Memory B cell (primary cell): ENCODE measurements at regions not wholly inside any gene's neighbourhood (a gene's known extent, or its start where the extent isn't known, plus 50 kb on each side); places are given as distances from the start of the nearest gene placed in this dataset.
"Not testable (repeated sequence)": the region's sequence is repeated elsewhere in the genome, so short reads cannot be mapped to it uniquely, and the experiment has no call there.

Experiments used
- ATAC-seq: fragments of 150-1000 bp; cut with Tn5 transposase; 2 replicates; pipeline ENCODE4 v1.10.0; 2021; ENCODE audit warnings: low read depth, mild to moderate bottlenecking, moderate library complexity
- DNase-seq, 2 donors: peaks; one replicate each; pipeline ENCODE4 v3.0.0; 2022; ENCODE audit warnings: low spot score in 2 of 2
- H3K27ac Mint-ChIP-seq: one replicate; pipeline ENCODE4 v1.8.0; 2022; ENCODE audit warnings: mild to moderate bottlenecking, moderate library complexity, mixed read lengths
- H3K27me3 Mint-ChIP-seq: one replicate; pipeline ENCODE4 v1.8.0; 2022; ENCODE audit warnings: mixed read lengths
- H3K36me3 Mint-ChIP-seq: one replicate; pipeline ENCODE4 v1.8.0; 2022; ENCODE audit warnings: mild to moderate bottlenecking, mixed read lengths
- H3K4me1 Mint-ChIP-seq: one replicate; pipeline ENCODE4 v1.8.0; 2022; ENCODE audit warnings: mixed read lengths
- H3K4me3 Mint-ChIP-seq: one replicate; pipeline ENCODE4 v1.8.0; 2022; ENCODE audit warnings: mild to moderate bottlenecking, moderate library complexity, mixed read lengths
- H3K9me3 Mint-ChIP-seq: one replicate; pipeline ENCODE4 v1.8.0; 2022; ENCODE audit warnings: mixed read lengths

DNA sequence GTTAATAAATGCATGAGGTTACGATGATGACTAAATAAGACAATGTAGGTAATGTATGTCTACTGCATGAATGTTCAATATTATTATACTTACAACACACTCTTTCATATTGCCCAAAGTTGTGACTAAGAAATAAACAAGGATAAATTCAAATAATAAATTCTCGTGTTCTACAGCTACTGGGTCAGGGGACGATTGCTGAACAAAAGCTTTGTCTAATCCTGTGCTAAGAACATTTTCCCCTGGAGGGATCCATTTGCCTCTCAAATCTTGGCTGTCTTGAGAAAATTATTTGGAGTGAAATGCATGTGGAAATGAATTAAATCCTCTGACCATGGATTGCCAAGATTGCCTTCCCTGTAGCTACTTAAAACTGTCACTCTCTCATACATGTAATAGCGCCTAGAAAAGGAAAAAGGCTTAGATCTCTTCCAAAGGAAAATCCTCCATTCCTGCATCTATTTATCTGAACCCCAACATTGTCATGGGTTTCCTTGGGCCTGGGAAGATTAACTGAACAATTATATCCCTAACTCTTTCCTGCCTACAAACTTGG lies 893.8 kb upstream of the ACO1 start:
- H3K27ac Mint-ChIP-seq = no peak overlapping the region
- no peaks in the 10 kb centered on the region for H3K27me3 Mint-ChIP-seq
- DNase-seq (no peak), ATAC-seq (no peak)
- H3K4me3 Mint-ChIP-seq = no peak overlapping the region
- H3K9me3 Mint-ChIP-seq = peaks cover under 1% of the 10 kb centered on the region
- H3K36me3 Mint-ChIP-seq = no peaks in the 10 kb centered on the region
- no peaks in the 10 kb centered on the region for H3K4me1 Mint-ChIP-seq

DNA sequence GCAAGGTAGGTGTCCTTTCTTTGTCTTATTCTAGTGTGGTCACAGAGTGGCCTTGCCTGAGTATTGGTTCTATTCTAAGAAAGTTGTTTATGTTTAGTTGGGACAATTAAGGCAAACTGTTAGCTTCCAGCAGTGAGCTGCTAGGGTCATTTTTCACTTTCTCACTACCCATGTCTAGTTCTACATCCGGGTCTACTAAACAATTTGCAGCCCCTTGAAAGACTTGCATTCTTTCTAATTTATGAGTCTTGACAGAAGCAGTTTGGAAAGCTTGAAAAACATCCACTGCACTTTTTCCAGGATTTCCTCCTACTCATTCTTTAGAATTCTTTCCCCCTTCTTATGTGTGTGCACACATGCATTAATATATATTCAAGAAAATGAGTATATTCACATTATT lies 892.2 kb upstream of the ACO1 start:
- H3K4me1 Mint-ChIP-seq = no peaks in the 10 kb centered on the region
- peaks cover 10% of the 10 kb centered on the region for H3K9me3 Mint-ChIP-seq
- H3K36me3 Mint-ChIP-seq = no peaks in the 10 kb centered on the region
- H3K27ac Mint-ChIP-seq = no peak overlapping the region
- no peak overlapping the region for H3K4me3 Mint-ChIP-seq
- ATAC-seq (no peak), DNase-seq (no peak)
- no peaks in the 10 kb centered on the region for H3K27me3 Mint-ChIP-seq

DNA sequence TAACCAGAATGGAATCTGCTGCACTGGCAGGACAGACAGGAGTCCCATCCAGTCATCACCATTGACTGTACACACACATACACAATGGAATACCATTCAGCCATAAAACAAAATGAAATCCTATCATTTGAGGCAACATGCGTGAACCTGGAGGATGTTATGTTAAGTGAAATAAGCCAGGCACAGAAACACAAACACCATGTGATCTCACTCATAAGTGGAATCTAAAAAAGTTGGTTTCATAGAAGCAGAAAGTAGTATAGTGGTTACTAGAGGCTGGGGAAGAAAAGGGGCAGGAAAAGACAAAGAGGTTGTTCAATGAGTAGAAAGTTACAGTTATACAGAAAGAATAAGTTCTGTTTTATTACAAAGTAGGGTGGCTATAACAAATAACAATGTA lies 884.0 kb upstream of the ACO1 start:
- Mint-ChIP-seq H3K4me1 (no peaks in the 10 kb centered on the region), H3K4me3 (no peak overlapping the region), H3K27me3 (no peaks in the 10 kb centered on the region), H3K36me3 (no peaks in the 10 kb centered on the region), H3K9me3 (peaks cover 13% of the 10 kb centered on the region), H3K27ac (no peak overlapping the region)
- DNase-seq (no peak), ATAC-seq (no peak)

DNA sequence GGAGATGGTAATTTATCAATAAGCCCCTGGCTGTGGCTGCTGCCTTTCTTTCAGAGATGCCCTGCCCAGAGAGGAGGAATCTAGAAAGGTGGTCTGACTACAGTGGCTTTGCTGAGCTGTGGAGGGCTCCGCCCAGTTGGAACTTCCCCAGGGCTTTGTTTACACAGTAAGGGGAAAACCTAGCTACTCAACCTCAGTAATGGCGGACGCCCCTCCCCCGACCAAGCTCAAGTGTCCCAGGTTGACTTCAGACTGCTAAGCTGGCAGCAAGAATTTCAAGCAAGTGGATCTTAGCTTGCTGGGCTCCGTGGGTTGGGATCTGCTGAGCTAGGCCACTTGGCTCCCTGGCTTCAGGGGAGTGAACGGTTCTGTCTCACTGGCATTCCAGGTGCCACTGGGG lies 865.4 kb upstream of the ACO1 start:
- Mint-ChIP-seq H3K4me1 (peaks cover 13% of the 10 kb centered on the region), H3K9me3 (peaks cover 6% of the 10 kb centered on the region), H3K4me3 (no peak overlapping the region), H3K27ac (no peak overlapping the region), H3K36me3 (peaks cover 7% of the 10 kb centered on the region), H3K27me3 (no peaks in the 10 kb centered on the region)
- peak; percentile 11 to 22 for DNase-seq
- ATAC-seq = peak; percentile 89

DNA sequence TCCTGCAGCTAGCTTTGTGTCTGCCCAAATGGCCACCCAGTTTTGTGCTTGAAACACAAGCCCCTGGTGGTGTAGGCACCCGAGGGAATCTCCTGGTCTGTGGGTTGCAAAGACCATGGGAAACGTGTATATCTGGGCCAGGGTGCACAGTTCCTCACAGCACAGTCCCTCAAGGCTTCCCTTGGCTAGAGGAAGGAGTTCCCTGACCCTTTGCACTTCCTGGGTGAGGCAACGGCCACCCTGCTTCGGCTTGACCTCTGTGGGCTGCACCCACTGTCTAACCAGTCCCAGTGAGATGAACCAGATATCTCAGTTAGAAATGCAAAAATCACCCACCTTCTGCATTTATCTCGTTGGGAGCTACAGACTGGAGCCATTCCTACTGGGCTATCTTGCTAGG lies 865.0 kb upstream of the ACO1 start:
- H3K9me3 Mint-ChIP-seq = peaks cover 6% of the 10 kb centered on the region
- no peak for DNase-seq

DNA sequence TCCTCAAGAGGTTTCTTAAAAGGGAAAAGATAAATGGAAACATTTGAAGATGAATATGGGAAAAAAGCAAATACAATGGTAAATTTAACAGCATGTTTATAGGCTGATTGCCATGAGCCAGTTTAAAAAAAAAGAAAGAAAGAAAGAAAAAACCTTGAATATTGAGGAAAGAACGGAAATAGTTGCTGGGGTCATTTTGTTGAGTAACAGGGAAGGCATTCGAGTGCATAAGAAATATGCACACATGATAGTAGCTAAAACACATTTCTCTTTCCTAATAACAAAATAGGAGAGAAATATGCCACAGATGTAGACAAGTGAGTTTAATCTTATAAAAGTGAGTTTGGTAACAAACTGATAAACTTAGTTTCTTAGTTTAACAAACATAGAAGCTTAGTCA lies 864.6 kb upstream of the ACO1 start:
- no peak for DNase-seq

More for the DNA sequence above, 865.0 kb upstream of the ACO1 start:
- ATAC-seq = no peak
- H3K36me3 Mint-ChIP-seq = peaks cover 7% of the 10 kb centered on the region
- no peak overlapping the region for H3K27ac Mint-ChIP-seq
- no peaks in the 10 kb centered on the region for H3K27me3 Mint-ChIP-seq
- H3K4me3 Mint-ChIP-seq = no peak overlapping the region
- peaks cover 13% of the 10 kb centered on the region for H3K4me1 Mint-ChIP-seq

DNA sequence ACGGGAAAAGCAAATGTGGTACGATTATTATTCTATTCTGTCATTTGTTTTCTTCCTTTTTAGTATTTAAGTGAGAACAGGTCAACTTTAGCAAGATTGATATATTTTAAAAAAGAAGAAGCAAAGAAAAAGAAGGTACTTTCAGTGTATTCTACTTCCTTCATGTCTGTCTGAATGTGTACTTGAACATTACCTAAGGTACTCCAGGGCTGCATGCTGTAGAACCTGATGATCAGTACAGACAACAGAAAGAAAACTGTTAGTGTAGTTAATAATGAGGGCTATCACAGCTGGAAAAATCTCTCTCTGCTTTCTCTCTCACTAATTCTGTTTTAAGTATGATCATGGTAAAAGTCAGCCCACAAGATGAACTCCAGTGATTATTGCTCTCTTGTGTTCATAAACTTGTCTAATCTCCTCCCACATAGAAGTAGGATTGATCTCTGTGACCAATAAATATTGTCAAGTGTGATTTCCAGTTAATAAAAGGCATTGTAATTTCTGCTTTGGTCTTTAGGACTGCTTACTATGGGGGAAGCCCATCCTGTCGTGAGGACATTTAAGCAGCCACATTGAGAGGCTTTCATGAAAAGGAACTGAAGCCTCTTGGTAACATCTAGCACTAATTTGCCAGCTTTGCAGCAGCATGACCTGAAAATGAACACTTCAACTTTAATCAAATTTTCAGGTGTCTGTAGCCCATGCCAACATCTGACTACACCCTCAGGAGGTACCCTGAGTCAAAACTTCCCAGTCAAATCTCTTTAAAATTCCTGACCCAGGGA lies 864.0 kb upstream of the ACO1 start:
- H3K27ac Mint-ChIP-seq = no peak overlapping the region
- ATAC-seq = no peak

More for the DNA sequence above, 864.6 kb upstream of the ACO1 start:
- Mint-ChIP-seq H3K4me3 (peak overlapping the region; percentile 0), H3K27me3 (no peaks in the 10 kb centered on the region), H3K27ac (no peak overlapping the region), H3K9me3 (peaks cover 6% of the 10 kb centered on the region), H3K36me3 (peaks cover 7% of the 10 kb centered on the region), H3K4me1 (peaks cover 13% of the 10 kb centered on the region)
- ATAC-seq = no peak

DNA sequence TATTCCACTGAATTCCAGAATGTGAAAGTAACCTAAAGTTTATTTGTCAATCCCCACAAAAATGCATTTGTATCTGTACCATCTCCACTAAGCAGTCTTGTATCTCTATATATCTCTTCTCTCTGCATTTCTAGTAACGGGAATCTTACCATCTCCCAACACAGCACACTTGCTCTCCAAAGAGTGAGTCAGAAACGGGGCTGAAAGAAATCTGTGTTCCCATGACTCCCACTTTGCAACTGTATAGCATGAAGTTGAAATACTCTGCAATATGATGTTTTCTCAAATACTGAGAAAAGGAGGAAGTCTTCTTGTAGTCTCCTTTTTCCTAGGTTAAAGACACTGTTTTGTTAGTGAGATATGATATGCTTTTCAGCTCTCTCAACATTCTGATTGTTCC lies 848.8 kb upstream of the ACO1 start:
- no peak for DNase-seq
- H3K36me3 Mint-ChIP-seq = no peaks in the 10 kb centered on the region
- H3K27me3 Mint-ChIP-seq = no peaks in the 10 kb centered on the region
- H3K27ac Mint-ChIP-seq = no peak overlapping the region
- no peak overlapping the region for H3K4me3 Mint-ChIP-seq
- H3K9me3 Mint-ChIP-seq = no peaks in the 10 kb centered on the region
- no peak for ATAC-seq
- no peaks in the 10 kb centered on the region for H3K4me1 Mint-ChIP-seq

More for the DNA sequence above, 864.0 kb upstream of the ACO1 start:
- Mint-ChIP-seq H3K27me3 (no peaks in the 10 kb centered on the region), H3K4me3 (peak overlapping the region; percentile 0), H3K4me1 (peaks cover 13% of the 10 kb centered on the region), H3K9me3 (peaks cover 4% of the 10 kb centered on the region), H3K36me3 (peaks cover 7% of the 10 kb centered on the region)
- no peak for DNase-seq

DNA sequence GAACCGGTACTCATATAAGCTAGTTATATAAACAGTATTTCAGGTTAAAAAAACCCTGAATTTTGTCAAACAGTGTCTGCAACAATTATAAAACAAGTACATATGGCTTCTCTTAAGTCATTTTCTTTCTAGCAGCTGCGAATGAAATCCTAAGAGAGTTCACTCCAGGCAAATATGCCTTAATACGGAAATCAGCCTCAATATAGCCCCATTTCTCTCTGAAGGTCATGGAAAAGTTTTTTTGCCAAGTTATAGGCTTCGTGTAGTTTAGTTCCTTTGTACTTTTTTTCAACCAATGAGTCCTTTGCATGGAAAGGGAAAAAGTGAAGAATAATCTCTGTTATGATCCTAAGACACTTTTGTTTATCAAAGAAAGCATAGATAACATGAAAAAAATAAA lies 848.0 kb upstream of the ACO1 start:
- no peaks in the 10 kb centered on the region for H3K36me3 Mint-ChIP-seq
- no peaks in the 10 kb centered on the region for H3K4me1 Mint-ChIP-seq
- DNase-seq = no peak
- no peak for ATAC-seq
- H3K27ac Mint-ChIP-seq = no peak overlapping the region
- no peak overlapping the region for H3K4me3 Mint-ChIP-seq
- H3K27me3 Mint-ChIP-seq = no peaks in the 10 kb centered on the region
- no peaks in the 10 kb centered on the region for H3K9me3 Mint-ChIP-seq

DNA sequence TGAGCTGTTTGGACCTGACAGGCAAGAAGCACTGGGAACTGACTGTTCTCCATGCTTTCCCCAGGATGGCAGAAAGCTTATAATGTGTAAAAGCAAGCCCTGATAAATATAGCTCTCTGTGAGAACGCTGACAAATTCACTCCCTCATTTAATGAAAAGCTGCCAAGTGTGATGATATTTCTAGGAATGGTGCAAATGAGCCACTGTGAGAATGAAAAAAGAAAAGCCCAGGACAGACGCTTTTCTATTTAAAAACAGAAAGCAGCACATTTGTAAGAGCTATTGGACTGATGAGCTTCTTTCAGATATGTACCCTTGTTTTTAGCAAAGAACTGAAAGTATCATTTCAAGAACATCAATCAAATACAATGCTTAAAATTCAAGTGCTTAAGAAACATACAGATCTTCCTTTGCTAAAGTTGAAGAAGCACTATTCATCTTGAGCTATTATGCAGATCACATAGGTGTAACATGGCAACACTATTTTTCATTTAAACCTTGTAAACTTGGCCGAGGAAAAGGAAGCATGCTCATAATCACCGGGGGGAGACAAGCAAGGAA lies 842.6 kb upstream of the ACO1 start:
- Mint-ChIP-seq H3K27me3 (no peaks in the 10 kb centered on the region), H3K4me1 (peaks cover 2% of the 10 kb centered on the region), H3K27ac (no peak overlapping the region), H3K9me3 (no peaks in the 10 kb centered on the region), H3K36me3 (no peaks in the 10 kb centered on the region), H3K4me3 (no peak overlapping the region)
- ATAC-seq (no peak), DNase-seq (no peak)

DNA sequence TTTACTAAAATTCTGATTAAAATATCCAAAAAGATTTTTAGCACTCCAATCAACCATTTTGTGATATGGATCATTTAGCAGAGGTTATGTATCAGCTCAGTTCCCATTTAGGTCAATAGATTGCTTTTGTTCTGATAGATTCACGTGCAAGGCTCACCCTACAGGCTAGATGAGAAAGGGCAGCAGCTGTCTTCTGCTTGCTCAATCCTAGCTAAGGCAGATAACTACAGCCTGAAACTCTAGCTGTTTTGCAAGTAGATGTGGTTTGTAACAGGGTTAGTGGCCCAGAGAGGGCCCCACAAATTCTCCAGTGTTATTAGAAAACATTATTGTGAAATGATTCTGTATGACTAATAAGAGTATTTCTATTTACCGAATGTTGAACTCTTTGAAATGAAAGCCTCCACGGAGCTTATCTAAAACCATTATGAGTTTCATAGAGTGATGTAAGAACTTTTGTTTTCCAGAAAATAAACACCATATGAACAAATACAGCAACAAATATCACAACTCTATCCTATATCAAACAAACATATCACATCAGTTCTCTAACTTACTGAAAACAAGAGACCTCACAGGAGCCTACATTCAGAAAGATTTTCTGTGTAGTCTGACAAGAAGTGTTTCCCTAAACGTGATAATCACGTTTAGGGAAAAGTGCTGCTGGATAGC lies 841.9 kb upstream of the ACO1 start:
- Mint-ChIP-seq H3K36me3 (no peaks in the 10 kb centered on the region), H3K27ac (no peak overlapping the region), H3K4me3 (no peak overlapping the region), H3K27me3 (no peaks in the 10 kb centered on the region), H3K4me1 (peaks cover 2% of the 10 kb centered on the region), H3K9me3 (no peaks in the 10 kb centered on the region)
- ATAC-seq = peak; percentile 79
- DNase-seq = peak in 1 of 2 donors; percentile 4

DNA sequence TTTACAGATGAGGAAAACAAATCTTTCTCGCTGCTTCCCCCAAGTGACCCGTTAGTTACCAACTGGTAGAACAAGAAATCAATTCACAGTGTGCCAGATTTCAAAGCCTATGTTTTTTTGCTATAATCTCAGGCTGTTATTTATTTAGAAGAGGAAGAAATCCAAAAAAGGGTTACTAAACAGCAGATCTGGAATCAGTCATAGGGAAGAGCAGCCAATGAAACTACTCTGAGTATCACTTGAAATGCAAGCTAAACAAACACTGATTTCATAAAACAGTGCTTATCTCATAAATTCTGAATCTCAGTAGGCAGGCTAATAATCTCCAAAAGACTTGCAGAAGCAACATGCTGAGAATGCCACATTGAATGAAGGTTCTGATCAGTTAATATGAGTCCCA lies 829.5 kb upstream of the ACO1 start:
- DNase-seq (no peak), ATAC-seq (no peak)
- Mint-ChIP-seq H3K36me3 (no peaks in the 10 kb centered on the region), H3K27ac (no peak overlapping the region), H3K27me3 (no peaks in the 10 kb centered on the region), H3K4me1 (no peaks in the 10 kb centered on the region), H3K9me3 (no peaks in the 10 kb centered on the region), H3K4me3 (no peak overlapping the region)

DNA sequence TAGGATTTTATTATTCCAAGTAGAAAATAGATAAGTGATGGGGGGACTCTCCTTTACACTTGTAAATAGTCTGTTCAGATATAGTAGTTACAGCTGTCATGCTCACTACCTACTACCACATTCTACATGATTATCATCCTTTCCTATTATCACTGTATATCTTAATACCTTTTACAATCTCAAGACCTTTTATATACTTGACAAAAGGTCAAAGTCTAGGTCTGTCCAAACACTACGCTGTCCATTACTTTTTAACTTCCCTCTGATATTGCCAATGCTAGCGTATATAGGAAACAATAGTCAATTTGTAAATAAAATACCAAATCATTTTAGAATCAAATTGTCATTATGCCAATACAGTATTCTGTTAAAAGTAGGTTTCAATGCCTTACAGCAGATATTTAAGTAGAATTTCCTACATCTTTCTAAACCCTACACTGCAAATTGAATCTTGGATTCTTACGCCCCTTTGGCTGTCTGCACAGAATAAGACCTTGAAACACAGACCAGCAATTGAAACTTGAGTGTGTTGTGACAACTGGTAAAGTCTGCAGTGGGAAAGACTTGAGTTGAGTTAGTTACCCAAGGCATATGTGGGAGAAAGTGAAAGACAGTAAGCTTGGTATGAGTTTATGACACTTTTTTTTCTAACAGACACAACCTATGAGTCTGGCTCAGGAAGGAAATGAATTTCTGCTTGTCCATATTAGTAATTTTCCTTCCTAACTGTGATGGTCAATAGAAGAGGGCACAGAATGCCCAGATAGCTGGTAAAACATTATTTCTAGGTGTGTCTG lies 827.6 kb upstream of the ACO1 start:
- Mint-ChIP-seq H3K4me1 (no peaks in the 10 kb centered on the region), H3K9me3 (no peaks in the 10 kb centered on the region), H3K36me3 (no peaks in the 10 kb centered on the region), H3K27me3 (no peaks in the 10 kb centered on the region), H3K27ac (no peak overlapping the region), H3K4me3 (no peak overlapping the region)
- DNase-seq (no peak), ATAC-seq (no peak)

DNA sequence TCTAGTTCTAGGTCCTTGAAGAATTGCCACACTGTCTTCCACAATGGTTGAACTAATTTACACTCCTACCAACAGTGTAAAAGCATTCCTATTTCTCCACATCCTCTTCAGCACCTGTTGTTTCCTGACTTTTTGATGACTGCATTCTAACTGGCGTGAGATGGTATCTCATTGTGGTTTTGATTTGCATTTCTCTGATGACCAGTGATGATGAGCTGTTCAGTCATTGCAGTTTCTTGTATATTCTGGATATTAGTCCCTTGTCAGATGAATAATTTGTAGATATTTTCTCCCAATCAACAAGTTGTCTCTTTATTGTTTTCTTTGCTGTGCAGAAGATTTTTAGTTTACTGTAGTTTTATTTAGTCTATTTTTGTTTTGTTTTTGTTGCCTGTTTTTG lies 812.3 kb upstream of the ACO1 start:
- not testable (repeated sequence) for ATAC-seq, H3K36me3 Mint-ChIP-seq, H3K27ac Mint-ChIP-seq, H3K9me3 Mint-ChIP-seq, H3K27me3 Mint-ChIP-seq, H3K4me1 Mint-ChIP-seq, H3K4me3 Mint-ChIP-seq, DNase-seq
